ENCODE measurements at regions not wholly inside any gene's neighbourhood (a gene's known extent, or its start where the extent isn't known, plus 50 kb on each side); places are given as distances from the start of the nearest gene placed in this dataset.

GRCh38 chr13:40407567-40407966 lies 258.9 kb downstream of the FOXO1 start:
- DNase-seq, result no peak

- no peak for DNase-seq
These were observed 257.8 kb downstream of the FOXO1 start for GRCh38 chr13:40408602-40409001.

GRCh38 chr13:40409278-40409677 lies 257.2 kb downstream of the FOXO1 start:
- no peak for DNase-seq

GRCh38 chr13:40410315-40410714 lies 256.1 kb downstream of the FOXO1 start:
- no peak for DNase-seq

- DNase-seq, result no peak
These were observed 246.2 kb downstream of the FOXO1 start for GRCh38 chr13:40420160-40420740.

- no peak for DNase-seq
These were observed 243.7 kb downstream of the FOXO1 start for GRCh38 chr13:40422588-40423235.

- no peak for DNase-seq
These were observed 238.1 kb downstream of the FOXO1 start for GRCh38 chr13:40428354-40428753.

- DNase-seq, result no peak
These were observed 236.5 kb downstream of the FOXO1 start for GRCh38 chr13:40429706-40430545.

GRCh38 chr13:40432018-40432978 lies 234.1 kb downstream of the FOXO1 start:
- no peak for DNase-seq

GRCh38 chr13:40433001-40433400 lies 233.4 kb downstream of the FOXO1 start:
- no peak for DNase-seq

- DNase-seq, result no peak
These were observed 232.9 kb downstream of the FOXO1 start for GRCh38 chr13:40433577-40433976.

- DNase-seq, result no peak
These were observed 231.7 kb downstream of the FOXO1 start for GRCh38 chr13:40434516-40435397.

GRCh38 chr13:40438022-40438680 lies 228.3 kb downstream of the FOXO1 start:
- DNase-seq, result no peak

- DNase-seq, result no peak
These were observed 227.2 kb downstream of the FOXO1 start for GRCh38 chr13:40438999-40439797.

GRCh38 chr13:40439928-40440327 lies 226.5 kb downstream of the FOXO1 start:
- no peak for DNase-seq

- peak; percentile 45 for DNase-seq
These were observed 225.2 kb downstream of the FOXO1 start for GRCh38 chr13:40440990-40441820.

GRCh38 chr13:40442231-40442630 lies 224.2 kb downstream of the FOXO1 start:
- DNase-seq, result no peak

GRCh38 chr13:40442826-40443225 lies 223.6 kb downstream of the FOXO1 start:
- DNase-seq, result no peak

GRCh38 chr13:40444241-40444640 lies 222.2 kb downstream of the FOXO1 start:
- no peak for DNase-seq
